ENCODE measurements at regions not wholly inside any gene's neighbourhood (a gene's known extent, or its start where the extent isn't known, plus 50 kb on each side); places are given as distances from the start of the nearest gene placed in this dataset.

DNA sequence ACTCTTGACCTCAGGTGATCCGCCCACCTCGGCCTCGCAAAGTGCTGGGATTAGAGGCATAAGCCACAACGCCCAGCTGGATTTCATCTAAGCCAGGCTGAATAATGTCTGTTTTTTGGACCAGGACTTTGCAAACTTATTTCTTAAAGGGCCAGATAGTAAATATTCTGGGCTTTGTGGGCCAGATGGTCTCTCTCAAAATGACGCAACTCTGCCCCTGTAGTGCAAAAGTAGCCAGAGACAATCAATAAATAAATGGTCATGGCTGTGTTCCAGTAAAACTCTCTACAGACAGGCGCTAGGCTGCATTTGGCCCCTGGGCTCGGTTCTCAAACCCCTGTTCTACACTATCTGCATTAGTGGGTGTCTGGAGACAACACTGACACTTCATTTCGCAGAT is 121.9 kb upstream of the CDH13 start:
- TF ChIP-seq, protein P1, sequence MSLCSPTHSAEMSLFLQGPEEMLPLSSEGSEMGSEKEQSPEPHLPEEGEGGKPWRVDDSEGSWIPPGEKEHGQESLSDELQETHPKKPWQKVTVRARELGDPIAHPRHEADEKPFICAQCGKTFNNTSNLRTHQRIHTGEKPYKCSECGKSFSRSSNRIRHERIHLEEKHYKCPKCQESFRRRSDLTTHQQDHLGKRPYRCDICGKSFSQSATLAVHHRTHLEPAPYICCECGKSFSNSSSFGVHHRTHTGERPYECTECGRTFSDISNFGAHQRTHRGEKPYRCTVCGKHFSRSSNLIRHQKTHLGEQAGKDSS (CRISPR knock-in tag; IDR thresholded peaks at IDR 0.05; ENCODE audit: borderline replicate concordance, low read depth): no peak
- TF ChIP-seq KDM5B (CRISPR knock-in tag; IDR thresholded peaks at IDR 0.05; ENCODE audit: borderline replicate concordance): no peak
